ENCODE measurements at regions not wholly inside any gene's neighbourhood (a gene's known extent, or its start where the extent isn't known, plus 50 kb on each side); places are given as distances from the start of the nearest gene placed in this dataset.
"Not testable (repeated sequence)": the region's sequence is repeated elsewhere in the genome, so short reads cannot be mapped to it uniquely, and the experiment has no call there.

DNA sequence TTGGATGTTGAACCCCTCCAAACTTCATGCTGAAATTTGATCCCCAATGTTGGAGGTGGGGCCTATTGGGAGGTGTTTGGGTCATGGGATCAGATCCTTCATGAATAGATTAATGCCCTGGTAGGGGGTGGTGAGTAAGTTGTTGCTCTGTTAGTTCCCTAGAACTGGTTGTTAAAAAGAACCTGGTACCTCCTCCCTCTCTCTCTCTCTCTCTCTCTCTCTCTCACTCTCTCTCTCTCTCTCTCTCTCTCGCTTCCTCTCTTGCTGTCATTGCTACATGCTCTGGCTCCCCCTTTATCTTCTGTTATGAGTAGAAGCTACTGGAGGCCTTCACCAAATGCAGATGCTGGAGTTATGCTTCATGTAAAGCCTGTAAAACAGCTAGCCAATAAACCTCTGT is 498.2 kb upstream of the NR5A2 start:
- Histone ChIP-seq H3K9me3 (ENCODE audit: insufficient read depth, low read depth, low read length) (peaks cover 20% of the 10 kb centered on the region), H3K27ac (ENCODE audit: low read depth, low read length) (no peak overlapping the region), H3K27me3 (ENCODE audit: insufficient read depth, low read length) (no peaks in the 10 kb centered on the region), H3K4me1 (ENCODE audit: insufficient read depth, low read length) (0 out of 2 replicates have a peak, but pooled peaks cover 2% of the 10 kb centered on the region), H3K36me3 (ENCODE audit: insufficient read depth, low read length) (no peaks in the 10 kb centered on the region), H3K9ac (ENCODE audit: low read depth, low read length) (no peak overlapping the region), H3K4me3 (ENCODE audit: low read length) (no peak overlapping the region)
- WGBS, result no CpG with 5 or more reads among the region's 1 CpG

DNA sequence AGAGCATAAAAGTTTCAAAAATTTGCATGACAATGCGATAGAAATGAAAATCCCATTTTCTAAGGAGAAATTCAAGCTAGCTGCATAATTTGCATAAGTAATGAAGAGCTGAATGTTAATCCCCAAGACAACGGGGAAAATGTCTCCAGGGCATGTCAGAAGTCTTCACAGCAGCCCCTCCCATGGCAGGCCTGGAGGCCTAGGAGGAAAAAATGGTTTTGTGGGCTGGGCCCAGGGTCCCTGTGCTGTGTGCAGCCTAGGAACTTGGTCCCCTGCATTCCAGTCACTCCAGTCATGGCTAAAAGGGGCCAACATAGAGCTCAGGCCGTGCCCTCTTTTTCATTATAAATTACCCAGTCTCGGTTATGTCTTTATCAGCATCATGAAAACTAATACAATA is 494.1 kb upstream of the NR5A2 start:
- not testable (repeated sequence) for H3K27ac ChIP-seq (ENCODE audit: low read depth, low read length); H3K4me1 ChIP-seq (ENCODE audit: insufficient read depth, low read length); H3K4me3 ChIP-seq (ENCODE audit: low read length); H3K9ac ChIP-seq (ENCODE audit: low read depth, low read length); H3K27me3 ChIP-seq (ENCODE audit: insufficient read depth, low read length); H3K36me3 ChIP-seq (ENCODE audit: insufficient read depth, low read length)
- peaks cover 56% of the 10 kb centered on the region for H3K9me3 ChIP-seq (ENCODE audit: insufficient read depth, low read depth, low read length)
- 91% methylated on average over 4 of the region's 4 CpGs for WGBS

DNA sequence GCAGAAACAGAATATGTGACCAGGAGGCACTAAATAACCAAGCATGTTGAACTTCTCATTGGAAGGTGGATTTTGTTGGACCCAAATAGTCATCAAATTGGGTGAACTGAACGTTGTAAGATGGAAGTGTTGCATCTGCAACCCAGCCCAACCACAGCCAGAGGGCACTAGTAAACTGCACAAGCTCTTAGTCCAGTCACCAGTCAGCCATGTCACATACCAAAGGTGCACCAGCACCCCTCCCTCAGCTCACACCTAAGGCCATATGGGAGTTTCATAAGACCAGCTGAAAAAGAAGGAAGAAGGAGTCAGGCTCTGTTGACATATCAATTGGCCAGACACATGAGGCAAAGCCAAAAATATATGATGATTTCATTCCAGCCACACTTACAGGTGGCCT is 481.7 kb upstream of the NR5A2 start:
- H3K27me3 ChIP-seq (ENCODE audit: insufficient read depth, low read length), result no peaks in the 10 kb centered on the region
- H3K4me1 ChIP-seq (ENCODE audit: insufficient read depth, low read length), result no peaks in the 10 kb centered on the region
- 71% methylated on average over 1 of the region's 1 CpG for WGBS
- H3K27ac ChIP-seq (ENCODE audit: low read depth, low read length), result no peak overlapping the region
- no peaks in the 10 kb centered on the region for H3K9me3 ChIP-seq (ENCODE audit: insufficient read depth, low read depth, low read length)
- no peak overlapping the region for H3K4me3 ChIP-seq (ENCODE audit: low read length)
- no peak overlapping the region for H3K9ac ChIP-seq (ENCODE audit: low read depth, low read length)
- H3K36me3 ChIP-seq (ENCODE audit: insufficient read depth, low read length), result no peaks in the 10 kb centered on the region

DNA sequence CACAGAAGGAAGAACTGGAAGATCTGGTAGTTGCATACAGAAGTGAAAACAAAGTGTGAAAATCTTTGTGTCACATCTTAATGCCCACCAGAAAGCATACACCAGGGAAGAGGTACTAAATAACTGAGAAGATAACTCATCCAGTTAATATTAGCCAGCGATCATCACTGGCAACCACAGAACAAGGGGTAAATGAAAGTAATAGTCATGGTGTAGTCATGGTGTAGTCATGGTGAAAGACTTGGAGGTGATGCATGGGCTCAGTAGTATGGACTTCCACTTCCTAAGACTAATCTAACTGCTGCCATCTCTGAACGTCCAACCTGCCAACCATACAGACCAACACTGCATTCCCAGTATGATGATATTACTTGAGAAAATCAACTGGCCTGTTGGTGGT is 481.2 kb upstream of the NR5A2 start:
- Histone ChIP-seq H3K27ac (ENCODE audit: low read depth, low read length) (no peak overlapping the region), H3K4me1 (ENCODE audit: insufficient read depth, low read length) (no peaks in the 10 kb centered on the region), H3K9me3 (ENCODE audit: insufficient read depth, low read depth, low read length) (no peaks in the 10 kb centered on the region), H3K27me3 (ENCODE audit: insufficient read depth, low read length) (no peaks in the 10 kb centered on the region), H3K9ac (ENCODE audit: low read depth, low read length) (no peak overlapping the region), H3K36me3 (ENCODE audit: insufficient read depth, low read length) (no peaks in the 10 kb centered on the region), H3K4me3 (ENCODE audit: low read length) (no peak overlapping the region)
- 95% methylated on average over 2 of the region's 2 CpGs for WGBS

DNA sequence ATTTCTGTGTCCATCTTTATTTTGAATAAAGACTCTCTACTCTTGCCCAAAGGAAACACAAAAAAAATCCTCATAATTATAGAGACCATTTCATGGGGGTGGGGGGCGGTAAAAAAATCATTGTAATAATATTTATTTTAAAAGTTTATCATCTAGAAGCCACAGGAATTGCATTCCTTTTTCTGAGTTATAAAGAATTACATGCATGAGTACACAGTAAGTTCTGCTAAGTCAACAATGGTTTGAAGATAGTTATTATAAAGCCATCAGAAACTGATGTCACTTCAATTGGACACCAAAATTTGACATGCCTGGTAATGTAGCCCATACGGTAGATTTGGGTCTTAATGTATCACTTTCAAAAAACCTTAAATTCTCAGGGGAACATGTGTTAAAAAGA is 478.1 kb upstream of the NR5A2 start:
- Histone ChIP-seq H3K27ac (ENCODE audit: low read depth, low read length) (no peak overlapping the region), H3K4me3 (ENCODE audit: low read length) (no peak overlapping the region), H3K27me3 (ENCODE audit: insufficient read depth, low read length) (no peaks in the 10 kb centered on the region), H3K9me3 (ENCODE audit: insufficient read depth, low read depth, low read length) (no peaks in the 10 kb centered on the region), H3K36me3 (ENCODE audit: insufficient read depth, low read length) (no peaks in the 10 kb centered on the region), H3K4me1 (ENCODE audit: insufficient read depth, low read length) (no peaks in the 10 kb centered on the region), H3K9ac (ENCODE audit: low read depth, low read length) (no peak overlapping the region)
- WGBS, result 100% methylated on average over 1 of the region's 2 CpGs

DNA sequence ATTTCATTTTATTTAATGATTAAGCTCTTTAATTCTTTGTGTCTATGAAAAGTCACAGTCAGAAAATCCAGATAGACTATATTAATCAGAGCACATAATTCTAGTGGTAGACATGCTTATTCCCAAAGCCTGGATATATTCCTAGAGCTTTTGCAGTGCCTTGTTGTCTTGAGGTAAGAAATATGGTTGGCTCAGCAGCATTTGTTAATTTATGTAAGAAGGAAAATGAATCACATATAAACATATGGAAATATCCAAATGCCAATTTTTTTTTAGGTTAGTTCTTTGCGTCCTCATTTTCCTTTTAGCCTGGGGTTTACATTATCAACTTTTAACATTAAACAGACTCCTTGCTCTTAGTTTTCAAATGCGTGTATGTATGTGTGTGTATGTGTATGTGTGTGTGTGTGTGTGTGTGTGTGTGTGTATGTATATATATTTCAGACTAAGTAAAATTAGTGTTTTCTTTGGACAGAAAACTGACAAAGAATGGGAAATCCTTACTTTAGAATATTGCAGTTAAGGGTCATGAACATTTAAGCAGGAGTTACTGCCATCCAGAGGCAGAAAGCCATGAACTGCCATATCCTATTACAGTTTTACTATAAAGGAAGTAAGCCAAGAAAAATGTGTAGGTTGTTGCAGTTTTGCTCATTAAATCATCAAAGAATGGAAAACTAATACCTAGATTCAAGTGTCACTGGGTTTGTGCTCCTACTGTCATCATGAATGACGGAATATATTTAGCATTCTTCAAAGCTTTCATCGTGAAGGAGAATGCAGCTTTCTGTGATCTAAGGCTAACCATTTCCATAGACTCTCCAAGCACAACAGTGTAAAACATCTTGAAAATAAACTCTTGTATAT is 477.1 kb upstream of the NR5A2 start:
- Histone ChIP-seq H3K36me3 (ENCODE audit: insufficient read depth, low read length) (no peaks in the 10 kb centered on the region), H3K27me3 (ENCODE audit: insufficient read depth, low read length) (no peaks in the 10 kb centered on the region), H3K4me1 (ENCODE audit: insufficient read depth, low read length) (no peaks in the 10 kb centered on the region), H3K9ac (ENCODE audit: low read depth, low read length) (no peak overlapping the region), H3K4me3 (ENCODE audit: low read length) (no peak overlapping the region), H3K27ac (ENCODE audit: low read depth, low read length) (no peak overlapping the region), H3K9me3 (ENCODE audit: insufficient read depth, low read depth, low read length) (no peaks in the 10 kb centered on the region)
- 98% methylated on average over 3 of the region's 4 CpGs for WGBS

DNA sequence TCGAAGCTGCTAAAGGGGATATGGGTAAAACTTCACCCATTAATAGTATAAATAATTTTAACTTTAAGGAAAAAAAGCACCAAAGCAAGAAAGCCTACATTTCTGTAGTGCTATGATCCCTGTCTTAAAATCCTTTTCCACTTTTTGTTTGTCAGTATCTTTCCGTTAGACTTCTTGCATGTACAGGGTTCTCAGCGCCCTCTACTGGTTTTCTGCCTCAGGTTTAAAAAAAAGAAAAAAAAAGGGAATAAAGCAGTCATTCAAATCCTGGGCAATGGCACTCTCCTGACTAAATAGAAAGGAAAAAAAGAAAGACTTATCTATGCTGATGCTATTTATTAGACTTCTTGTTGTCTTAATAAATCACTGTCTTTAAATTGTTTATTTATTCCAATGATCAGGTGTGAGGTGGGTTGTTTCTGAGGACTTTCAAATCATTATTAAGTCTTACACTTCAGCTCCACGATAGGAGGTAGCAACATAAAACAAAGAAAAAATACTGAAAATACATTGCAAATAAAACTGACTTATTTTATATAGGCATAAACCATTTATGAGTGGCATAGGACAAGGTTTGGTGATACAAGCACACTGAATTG is 475.4 kb upstream of the NR5A2 start:
- Histone ChIP-seq H3K4me3 (ENCODE audit: low read length) (no peak overlapping the region), H3K36me3 (ENCODE audit: insufficient read depth, low read length) (no peaks in the 10 kb centered on the region), H3K9me3 (ENCODE audit: insufficient read depth, low read depth, low read length) (no peaks in the 10 kb centered on the region), H3K4me1 (ENCODE audit: insufficient read depth, low read length) (no peaks in the 10 kb centered on the region), H3K27me3 (ENCODE audit: insufficient read depth, low read length) (no peaks in the 10 kb centered on the region), H3K27ac (ENCODE audit: low read depth, low read length) (no peak overlapping the region), H3K9ac (ENCODE audit: low read depth, low read length) (no peak overlapping the region)
- 7% methylated on average over 2 of the region's 4 CpGs for WGBS

DNA sequence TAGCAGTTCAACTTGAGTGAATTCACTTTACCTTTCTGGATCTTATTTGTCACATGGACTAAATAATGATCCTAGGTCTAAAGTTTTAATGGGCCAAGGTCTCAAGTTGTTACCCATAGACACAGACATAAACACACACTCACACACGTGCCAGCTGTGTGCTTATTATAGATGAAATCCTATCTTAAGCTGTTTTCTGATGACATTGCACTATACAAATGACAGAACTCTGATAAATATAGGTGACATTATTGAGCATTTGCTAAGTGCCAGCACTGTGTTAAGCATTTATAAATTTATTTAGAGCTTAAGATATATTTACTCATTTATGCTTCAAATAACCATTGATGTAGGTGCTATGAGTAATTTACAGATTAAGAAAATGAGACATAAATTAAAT is 474.4 kb upstream of the NR5A2 start:
- Histone ChIP-seq H3K36me3 (ENCODE audit: insufficient read depth, low read length) (no peaks in the 10 kb centered on the region), H3K9ac (ENCODE audit: low read depth, low read length) (no peak overlapping the region), H3K4me3 (ENCODE audit: low read length) (no peak overlapping the region), H3K27me3 (ENCODE audit: insufficient read depth, low read length) (no peaks in the 10 kb centered on the region), H3K9me3 (ENCODE audit: insufficient read depth, low read depth, low read length) (no peaks in the 10 kb centered on the region), H3K4me1 (ENCODE audit: insufficient read depth, low read length) (no peaks in the 10 kb centered on the region), H3K27ac (ENCODE audit: low read depth, low read length) (no peak overlapping the region)
- WGBS, result no CpG with 5 or more reads among the region's 1 CpG

DNA sequence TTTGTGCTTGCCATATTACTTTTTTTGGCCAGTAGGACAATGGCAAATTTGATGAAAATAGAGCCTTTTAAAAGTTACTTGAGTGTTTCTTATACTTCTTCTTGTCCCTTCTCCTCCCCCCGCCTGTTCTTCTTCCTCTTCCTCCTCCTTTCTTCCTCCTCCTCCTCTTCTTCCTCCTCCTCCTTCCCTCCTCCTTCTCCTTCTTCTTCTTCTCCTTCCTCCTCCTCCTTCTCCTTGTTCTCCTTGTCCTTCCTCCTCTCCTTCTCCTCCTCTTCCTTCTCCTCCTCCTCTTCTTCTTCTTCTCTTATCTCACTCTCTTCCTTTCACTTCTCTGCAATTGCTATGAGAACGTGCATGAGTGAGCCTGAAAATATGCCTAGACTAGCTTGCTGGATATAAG is 466.2 kb upstream of the NR5A2 start:
- no peaks in the 10 kb centered on the region for H3K36me3 ChIP-seq (ENCODE audit: insufficient read depth, low read length)
- H3K4me1 ChIP-seq (ENCODE audit: insufficient read depth, low read length), result no peaks in the 10 kb centered on the region
- WGBS, result 59% methylated on average over 2 of the region's 2 CpGs
- no peaks in the 10 kb centered on the region for H3K9me3 ChIP-seq (ENCODE audit: insufficient read depth, low read depth, low read length)
- H3K27me3 ChIP-seq (ENCODE audit: insufficient read depth, low read length), result no peaks in the 10 kb centered on the region
- H3K27ac ChIP-seq (ENCODE audit: low read depth, low read length), result no peak overlapping the region
- H3K4me3 ChIP-seq (ENCODE audit: low read length), result no peak overlapping the region
- H3K9ac ChIP-seq (ENCODE audit: low read depth, low read length), result no peak overlapping the region

DNA sequence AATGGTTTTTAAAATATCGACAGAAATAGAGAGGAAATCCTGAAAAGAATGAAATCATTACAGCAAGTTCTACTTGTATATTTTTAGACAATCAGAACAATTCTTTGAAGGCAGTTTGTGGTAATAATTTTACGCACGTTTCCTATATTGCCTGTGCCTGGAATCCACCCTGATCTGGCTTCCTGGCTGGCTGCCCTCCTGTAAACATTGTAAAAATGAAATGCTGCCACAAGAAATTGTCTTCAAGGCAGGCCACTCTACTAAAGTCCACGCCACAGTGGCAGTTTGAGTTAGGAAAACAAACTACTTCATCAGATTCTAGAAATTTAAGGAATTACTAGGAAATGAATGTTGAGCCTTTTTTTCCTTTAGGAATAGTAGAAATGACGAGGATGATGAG is 454.5 kb upstream of the NR5A2 start:
- no peaks in the 10 kb centered on the region for H3K27me3 ChIP-seq (ENCODE audit: insufficient read depth, low read length)
- no peaks in the 10 kb centered on the region for H3K36me3 ChIP-seq (ENCODE audit: insufficient read depth, low read length)
- H3K9ac ChIP-seq (ENCODE audit: low read depth, low read length), result no peak overlapping the region
- no peak overlapping the region for H3K27ac ChIP-seq (ENCODE audit: low read depth, low read length)
- H3K4me1 ChIP-seq (ENCODE audit: insufficient read depth, low read length), result no peaks in the 10 kb centered on the region
- H3K4me3 ChIP-seq (ENCODE audit: low read length), result no peak overlapping the region
- WGBS, result 100% methylated on average over 2 of the region's 5 CpGs
- no peaks in the 10 kb centered on the region for H3K9me3 ChIP-seq (ENCODE audit: insufficient read depth, low read depth, low read length)

DNA sequence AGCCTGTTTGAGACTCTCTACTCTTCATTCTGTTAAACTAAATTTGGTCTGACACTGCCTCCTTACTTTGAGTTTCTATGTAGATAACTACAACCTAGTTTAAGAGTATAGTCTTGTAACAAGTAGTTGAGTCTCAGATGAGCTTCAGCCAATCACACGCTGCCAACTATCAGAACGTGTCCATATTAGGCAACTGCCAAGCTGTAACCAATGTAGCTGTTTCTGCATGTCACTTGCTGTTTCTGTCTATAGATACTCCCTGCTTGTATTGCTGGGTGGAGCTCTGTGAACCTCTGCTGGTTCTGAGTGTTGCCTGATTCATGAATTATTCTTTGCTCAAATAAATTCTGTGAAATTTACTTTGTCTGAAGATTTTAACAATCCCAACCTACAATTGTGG is 452.6 kb upstream of the NR5A2 start:
- no peak overlapping the region for H3K27ac ChIP-seq (ENCODE audit: low read depth, low read length)
- no peak overlapping the region for H3K4me3 ChIP-seq (ENCODE audit: low read length)
- 93% methylated on average over 2 of the region's 2 CpGs for WGBS
- H3K4me1 ChIP-seq (ENCODE audit: insufficient read depth, low read length), result no peaks in the 10 kb centered on the region
- no peak overlapping the region for H3K9ac ChIP-seq (ENCODE audit: low read depth, low read length)
- H3K9me3 ChIP-seq (ENCODE audit: insufficient read depth, low read depth, low read length), result peaks cover 8% of the 10 kb centered on the region; the same call in 1 of the 2 replicates
- no peaks in the 10 kb centered on the region for H3K27me3 ChIP-seq (ENCODE audit: insufficient read depth, low read length)
- no peaks in the 10 kb centered on the region for H3K36me3 ChIP-seq (ENCODE audit: insufficient read depth, low read length)

Data from HUES64 (cell line).